GM18508 (cell line): ENCODE measurements at regions not wholly inside any gene's neighbourhood (a gene's known extent, or its start where the extent isn't known, plus 50 kb on each side); places are given as distances from the start of the nearest gene placed in this dataset.

ENCODE experiments used
- ATAC-seq: cut with Tn5 transposase; IDR thresholded peaks from one replicate; pipeline ENCODE4 v1.9.1; 2021; ENCODE audit warnings: moderate number of reproducible peaks; ENCODE audit not compliant: insufficient read depth, unreplicated experiment

GRCh38 chr2:40559175-40559574, 107.3 kb upstream of the SLC8A1 start:
- ATAC-seq: no peak

- no peak for ATAC-seq
Observed at GRCh38 chr2:40564184-40564583, 112.3 kb upstream of the SLC8A1 start.

- no peak for ATAC-seq
Observed at GRCh38 chr2:40579247-40579646, 127.4 kb upstream of the SLC8A1 start.

- ATAC-seq: no peak
Observed at GRCh38 chr2:40584432-40584831, 132.5 kb upstream of the SLC8A1 start.

GRCh38 chr2:40591774-40592173, 139.9 kb upstream of the SLC8A1 start:
- no peak for ATAC-seq

- no peak for ATAC-seq
Observed at GRCh38 chr2:40592218-40592617, 140.3 kb upstream of the SLC8A1 start.

- no peak for ATAC-seq
Observed at GRCh38 chr2:40606862-40607261, 155.0 kb upstream of the SLC8A1 start.

- ATAC-seq: no peak
Observed at GRCh38 chr2:40611196-40611595, 159.3 kb upstream of the SLC8A1 start.

GRCh38 chr2:40625849-40626248, 174.0 kb upstream of the SLC8A1 start:
- no peak for ATAC-seq

GRCh38 chr2:40628556-40628955, 176.7 kb upstream of the SLC8A1 start:
- ATAC-seq: no peak

- no peak for ATAC-seq
Observed at GRCh38 chr2:40629768-40630434, 178.0 kb upstream of the SLC8A1 start.

GRCh38 chr2:40639320-40639719, 187.4 kb upstream of the SLC8A1 start:
- ATAC-seq: no peak

- ATAC-seq: no peak
Observed at GRCh38 chr2:40642237-40642636, 190.3 kb upstream of the SLC8A1 start.

- ATAC-seq: no peak
Observed at GRCh38 chr2:40642726-40643125, 190.8 kb upstream of the SLC8A1 start.

- ATAC-seq: no peak
Observed at GRCh38 chr2:40646642-40647041, 194.8 kb upstream of the SLC8A1 start.

GRCh38 chr2:40652155-40652554, 200.3 kb upstream of the SLC8A1 start:
- no peak for ATAC-seq

- ATAC-seq: no peak
Observed at GRCh38 chr2:40653829-40654228, 201.9 kb upstream of the SLC8A1 start.

- ATAC-seq: no peak
Observed at GRCh38 chr2:40654346-40654745, 202.5 kb upstream of the SLC8A1 start.

GRCh38 chr2:40658941-40659340, 207.1 kb upstream of the SLC8A1 start:
- ATAC-seq: no peak

- ATAC-seq: no peak
Observed at GRCh38 chr2:40665493-40666232, 213.8 kb upstream of the SLC8A1 start.

- no peak for ATAC-seq
Observed at GRCh38 chr2:40666398-40666797, 214.5 kb upstream of the SLC8A1 start.

- no peak for ATAC-seq
Observed at GRCh38 chr2:40668425-40668824, 216.5 kb upstream of the SLC8A1 start.
